ENCODE measurements at regions not wholly inside any gene's neighbourhood (a gene's known extent, or its start where the extent isn't known, plus 50 kb on each side); places are given as distances from the start of the nearest gene placed in this dataset.

DNA sequence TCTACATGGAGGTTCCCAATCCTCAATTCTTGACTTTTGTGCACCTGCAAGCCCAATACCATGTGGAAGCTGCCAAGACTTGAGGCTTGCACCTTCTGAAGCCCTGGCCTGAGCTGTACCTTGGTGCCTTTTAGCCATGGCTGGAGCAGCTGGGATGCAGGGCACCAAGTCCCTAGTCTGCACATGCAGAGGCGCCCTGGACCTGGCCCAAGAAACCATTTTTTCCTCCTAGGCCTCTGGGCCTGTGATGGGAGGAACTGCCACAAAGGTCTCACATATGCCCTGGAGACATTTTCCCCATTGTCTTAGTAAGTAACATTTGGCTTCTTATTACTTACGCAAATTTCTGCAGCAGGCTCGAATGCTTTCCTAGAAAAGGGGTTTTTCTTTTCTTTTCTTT lies 431.9 kb upstream of the ANO5 start:
- no peak for TF ChIP-seq EP300 (IDR thresholded peaks at IDR 0.05)
- TF ChIP-seq POLR2A (IDR thresholded peaks at IDR 0.05): no peak
- TF ChIP-seq, protein P1, sequence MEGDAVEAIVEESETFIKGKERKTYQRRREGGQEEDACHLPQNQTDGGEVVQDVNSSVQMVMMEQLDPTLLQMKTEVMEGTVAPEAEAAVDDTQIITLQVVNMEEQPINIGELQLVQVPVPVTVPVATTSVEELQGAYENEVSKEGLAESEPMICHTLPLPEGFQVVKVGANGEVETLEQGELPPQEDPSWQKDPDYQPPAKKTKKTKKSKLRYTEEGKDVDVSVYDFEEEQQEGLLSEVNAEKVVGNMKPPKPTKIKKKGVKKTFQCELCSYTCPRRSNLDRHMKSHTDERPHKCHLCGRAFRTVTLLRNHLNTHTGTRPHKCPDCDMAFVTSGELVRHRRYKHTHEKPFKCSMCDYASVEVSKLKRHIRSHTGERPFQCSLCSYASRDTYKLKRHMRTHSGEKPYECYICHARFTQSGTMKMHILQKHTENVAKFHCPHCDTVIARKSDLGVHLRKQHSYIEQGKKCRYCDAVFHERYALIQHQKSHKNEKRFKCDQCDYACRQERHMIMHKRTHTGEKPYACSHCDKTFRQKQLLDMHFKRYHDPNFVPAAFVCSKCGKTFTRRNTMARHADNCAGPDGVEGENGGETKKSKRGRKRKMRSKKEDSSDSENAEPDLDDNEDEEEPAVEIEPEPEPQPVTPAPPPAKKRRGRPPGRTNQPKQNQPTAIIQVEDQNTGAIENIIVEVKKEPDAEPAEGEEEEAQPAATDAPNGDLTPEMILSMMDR (IDR thresholded peaks at IDR 0.05): no peak

DNA sequence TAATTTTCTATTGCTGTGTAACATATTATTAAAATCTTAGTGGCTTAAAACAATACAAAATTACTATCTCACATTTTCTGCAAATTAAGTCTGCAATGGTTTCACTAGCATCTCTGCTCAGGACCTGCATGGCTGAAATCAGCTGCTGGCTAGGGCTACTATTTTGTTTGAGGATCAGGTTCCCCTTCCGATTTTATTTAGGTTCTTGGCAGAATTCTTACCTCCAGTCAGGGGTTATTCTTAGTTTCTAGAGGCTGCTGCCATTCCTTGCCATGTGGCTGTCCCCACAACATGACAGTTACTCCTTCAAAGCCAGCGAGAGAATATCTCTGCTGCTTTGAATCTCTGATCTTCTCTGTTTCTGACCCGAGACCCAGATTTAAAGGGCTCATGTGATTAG lies 424.5 kb upstream of the ANO5 start:
- no peak for DNase-seq (ENCODE audit: low spot score in 2 of 2)
- Histone ChIP-seq H3K9me3 (peaks cover 0 to 5% (median 0%) of the 10 kb centered on the region in 4 donors), H3K4me3 (no peak overlapping the region), H3K27me3 (no peaks in the 10 kb centered on the region), H3K36me3 (no peaks in the 10 kb centered on the region), H3K4me1 (no peaks in the 10 kb centered on the region), H3K27ac (no peak overlapping the region)
- WGBS, 2 donors: 56 to 62% methylated on average over 3 of the region's 3 CpGs
- TF ChIP-seq POLR2A (IDR thresholded peaks at IDR 0.05): no peak
- TF ChIP-seq, protein P1 (IDR thresholded peaks at IDR 0.05): no peak
- no peak for TF ChIP-seq EP300 (IDR thresholded peaks at IDR 0.05)

More for the DNA sequence above, 431.9 kb upstream of the ANO5 start:
- 72 to 82% methylated on average over 2 to 3 of the region's 3 CpGs for WGBS, 2 donors
- no peak for DNase-seq (ENCODE audit: low spot score in 2 of 2)
- Histone ChIP-seq H3K4me3 (no peak overlapping the region), H3K27ac (no peak overlapping the region), H3K9me3 (peaks cover 0 to 17% (median 0%) of the 10 kb centered on the region in 4 donors), H3K36me3 (no peaks in the 10 kb centered on the region), H3K27me3 (no peaks in the 10 kb centered on the region), H3K4me1 (no peaks in the 10 kb centered on the region)

DNA sequence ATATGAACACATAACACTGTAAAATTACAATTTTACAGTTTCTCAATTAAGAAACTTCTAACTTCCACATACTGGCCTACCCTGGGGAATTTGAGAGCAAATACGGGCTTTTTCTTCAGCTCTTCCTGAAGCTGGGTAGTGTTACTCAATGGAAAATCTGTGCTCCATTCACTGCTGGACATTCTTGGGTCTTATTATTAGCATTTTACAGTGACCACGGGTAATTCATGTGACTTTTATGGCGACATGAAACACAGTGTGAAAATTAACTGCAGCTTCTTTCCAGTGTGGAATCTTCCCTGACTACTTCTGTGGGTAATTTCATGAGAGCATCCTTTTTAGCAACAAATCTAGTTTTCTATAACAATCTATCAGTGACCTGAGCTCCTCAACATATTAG lies 423.7 kb upstream of the ANO5 start:
- Histone ChIP-seq H3K36me3 (no peaks in the 10 kb centered on the region), H3K4me3 (no peak overlapping the region), H3K27me3 (no peaks in the 10 kb centered on the region), H3K4me1 (no peaks in the 10 kb centered on the region), H3K9me3 (peaks cover 0 to 5% (median 0%) of the 10 kb centered on the region in 4 donors), H3K27ac (no peak overlapping the region)
- 36 to 42% methylated on average over 3 of the region's 3 CpGs for WGBS, 2 donors
- no peak for DNase-seq (ENCODE audit: low spot score in 2 of 2)
- TF ChIP-seq POLR2A (IDR thresholded peaks at IDR 0.05) (no peak), EP300 (IDR thresholded peaks at IDR 0.05) (no peak)
- TF ChIP-seq, protein P1 (IDR thresholded peaks at IDR 0.05): no peak

DNA sequence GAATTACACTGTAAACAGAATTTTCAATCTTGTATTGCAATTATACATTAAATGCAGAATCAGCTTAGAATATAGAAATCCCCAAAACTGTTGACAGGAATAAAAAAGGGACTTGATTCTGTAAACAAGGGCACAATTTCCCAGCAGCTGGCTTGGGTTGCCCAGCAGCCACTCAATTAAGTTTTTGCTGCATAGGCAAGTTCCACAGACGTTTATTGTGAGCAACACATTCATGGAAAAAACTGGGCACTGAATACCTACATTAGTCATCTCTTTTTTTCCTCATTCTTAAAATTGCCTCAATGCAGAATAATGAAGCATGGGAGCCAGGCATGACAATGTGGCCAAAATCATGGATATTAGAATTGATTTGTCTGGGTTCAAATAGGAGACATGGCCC lies 421.8 kb upstream of the ANO5 start:
- Histone ChIP-seq H3K4me3 (no peak overlapping the region), H3K9me3 (peaks cover 0 to 5% (median 0%) of the 10 kb centered on the region in 4 donors), H3K27ac (no peak overlapping the region), H3K36me3 (no peaks in the 10 kb centered on the region), H3K27me3 (no peaks in the 10 kb centered on the region), H3K4me1 (no peaks in the 10 kb centered on the region)
- TF ChIP-seq, protein P1 (IDR thresholded peaks at IDR 0.05): no peak
- TF ChIP-seq EP300 (IDR thresholded peaks at IDR 0.05) (no peak), POLR2A (IDR thresholded peaks at IDR 0.05) (no peak)
- no peak for DNase-seq (ENCODE audit: low spot score in 2 of 2)
- 12 to 13% methylated on average over 1 of the region's 1 CpG for WGBS, 2 donors

DNA sequence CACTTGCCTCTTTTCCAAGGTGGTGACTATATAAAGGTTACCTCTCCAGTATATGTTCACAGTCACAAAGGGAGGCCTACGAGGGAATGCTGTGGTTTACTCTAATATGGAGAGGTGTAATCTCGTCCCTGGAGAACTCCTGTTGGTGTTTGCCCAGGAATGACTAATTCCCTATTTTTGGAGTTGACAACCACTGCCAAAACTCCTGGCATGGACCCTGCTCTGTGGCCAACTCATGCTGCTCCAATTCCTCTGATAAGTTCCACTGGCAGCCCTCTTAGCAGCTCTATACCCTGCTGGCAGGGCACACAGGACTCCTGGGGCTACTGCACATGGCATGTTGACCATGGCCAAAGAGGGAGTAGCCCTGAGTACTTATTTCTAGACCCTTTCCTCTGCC lies 418.7 kb upstream of the ANO5 start:
- H3K27ac ChIP-seq: no peak overlapping the region
- WGBS, 2 donors: 74 to 81% methylated on average over 2 of the region's 2 CpGs

More for the DNA sequence above, 418.7 kb upstream of the ANO5 start:
- H3K27me3 ChIP-seq: no peaks in the 10 kb centered on the region
- peaks cover 0 to 5% (median 0%) of the 10 kb centered on the region in 4 donors for H3K9me3 ChIP-seq
- no peak for TF ChIP-seq POLR2A (IDR thresholded peaks at IDR 0.05)
- no peak for TF ChIP-seq EP300 (IDR thresholded peaks at IDR 0.05)
- TF ChIP-seq, protein P1 (IDR thresholded peaks at IDR 0.05): no peak
- H3K4me1 ChIP-seq: no peaks in the 10 kb centered on the region
- H3K4me3 ChIP-seq: no peak overlapping the region
- no peak for DNase-seq (ENCODE audit: low spot score in 2 of 2)
- no peaks in the 10 kb centered on the region for H3K36me3 ChIP-seq

Data from tibial nerve (tissue), 4 donors.